ENCODE measurements at regions not wholly inside any gene's neighbourhood (a gene's known extent, or its start where the extent isn't known, plus 50 kb on each side); places are given as distances from the start of the nearest gene placed in this dataset.

DNA sequence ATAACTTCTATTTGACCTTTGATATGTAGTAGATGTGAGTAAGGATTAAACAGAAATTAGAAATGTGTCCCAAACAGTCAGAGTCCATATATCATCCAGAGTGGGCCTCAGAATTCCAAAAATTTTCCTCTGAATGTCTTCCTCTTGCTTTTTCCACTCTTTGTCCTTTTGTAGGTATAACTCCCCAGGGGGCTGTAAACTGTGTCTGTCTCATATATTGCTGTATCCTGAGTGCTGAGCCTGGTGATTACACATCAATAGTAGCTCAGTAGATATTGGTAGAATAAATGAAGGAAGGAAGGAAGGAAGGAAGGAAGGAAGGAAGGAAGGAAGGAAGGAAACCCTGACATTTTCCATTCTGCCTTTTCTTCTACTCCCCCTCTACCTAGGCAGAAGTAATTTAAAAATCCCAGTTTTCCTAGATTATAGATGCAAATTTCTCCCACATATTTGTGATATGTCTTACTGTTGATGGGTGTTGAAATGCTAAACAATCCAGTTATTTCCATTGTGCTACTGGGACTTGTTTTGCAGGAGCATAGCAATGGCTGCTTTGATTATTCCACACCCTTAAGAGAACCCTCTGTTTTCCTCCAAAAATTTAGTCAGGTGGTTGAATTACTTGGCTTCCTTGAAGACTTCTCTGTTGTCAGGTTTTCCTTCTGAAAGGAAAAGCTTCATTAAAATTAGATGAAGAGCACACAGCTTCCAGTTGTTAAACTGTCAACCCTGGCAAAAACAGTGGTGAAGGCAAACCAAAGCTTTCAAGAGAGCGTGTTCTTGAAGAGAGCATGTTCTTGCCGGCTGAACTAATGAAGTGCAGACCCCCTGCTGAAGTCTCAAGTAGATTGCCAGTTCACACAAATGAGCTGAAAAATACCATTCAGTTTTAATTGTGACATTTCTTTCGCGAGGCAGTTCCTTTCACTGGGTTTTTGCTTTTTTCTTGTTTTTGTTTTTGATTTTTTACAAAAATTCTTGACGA is 147.8 kb downstream of the KCNE4 start:
- peaks cover 3% of the 10 kb centered on the region for H3K9me3 Mint-ChIP-seq (ENCODE audit: unreplicated experiment)
- peaks cover 7% of the 10 kb centered on the region for H3K36me3 Mint-ChIP-seq (ENCODE audit: unreplicated experiment)
- no peak overlapping the region for H3K4me3 Mint-ChIP-seq (ENCODE audit: unreplicated experiment)
- H3K27me3 Mint-ChIP-seq (ENCODE audit: unreplicated experiment) = no peaks in the 10 kb centered on the region
- no peak overlapping the region for H3K27ac Mint-ChIP-seq (ENCODE audit: unreplicated experiment)
- no peak for DNase-seq
- H3K4me1 Mint-ChIP-seq (ENCODE audit: low read depth, unreplicated experiment) = no peaks in the 10 kb centered on the region
- TF ChIP-seq, protein P1, sequence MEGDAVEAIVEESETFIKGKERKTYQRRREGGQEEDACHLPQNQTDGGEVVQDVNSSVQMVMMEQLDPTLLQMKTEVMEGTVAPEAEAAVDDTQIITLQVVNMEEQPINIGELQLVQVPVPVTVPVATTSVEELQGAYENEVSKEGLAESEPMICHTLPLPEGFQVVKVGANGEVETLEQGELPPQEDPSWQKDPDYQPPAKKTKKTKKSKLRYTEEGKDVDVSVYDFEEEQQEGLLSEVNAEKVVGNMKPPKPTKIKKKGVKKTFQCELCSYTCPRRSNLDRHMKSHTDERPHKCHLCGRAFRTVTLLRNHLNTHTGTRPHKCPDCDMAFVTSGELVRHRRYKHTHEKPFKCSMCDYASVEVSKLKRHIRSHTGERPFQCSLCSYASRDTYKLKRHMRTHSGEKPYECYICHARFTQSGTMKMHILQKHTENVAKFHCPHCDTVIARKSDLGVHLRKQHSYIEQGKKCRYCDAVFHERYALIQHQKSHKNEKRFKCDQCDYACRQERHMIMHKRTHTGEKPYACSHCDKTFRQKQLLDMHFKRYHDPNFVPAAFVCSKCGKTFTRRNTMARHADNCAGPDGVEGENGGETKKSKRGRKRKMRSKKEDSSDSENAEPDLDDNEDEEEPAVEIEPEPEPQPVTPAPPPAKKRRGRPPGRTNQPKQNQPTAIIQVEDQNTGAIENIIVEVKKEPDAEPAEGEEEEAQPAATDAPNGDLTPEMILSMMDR (IDR thresholded peaks at IDR 0.05; ENCODE audit: partially characterized antibody, unreplicated experiment) = no peak

- Mint-ChIP-seq H3K4me1 (ENCODE audit: low read depth, unreplicated experiment) (no peaks in the 10 kb centered on the region), H3K9me3 (ENCODE audit: unreplicated experiment) (peaks cover 2% of the 10 kb centered on the region), H3K27ac (ENCODE audit: unreplicated experiment) (no peak overlapping the region), H3K36me3 (ENCODE audit: unreplicated experiment) (peaks cover 6% of the 10 kb centered on the region), H3K4me3 (ENCODE audit: unreplicated experiment) (no peak overlapping the region), H3K27me3 (ENCODE audit: unreplicated experiment) (peaks cover 2% of the 10 kb centered on the region)
- DNase-seq = no peak
- TF ChIP-seq, protein P1 (IDR thresholded peaks at IDR 0.05; ENCODE audit: partially characterized antibody, unreplicated experiment) = no peak
Observed at GRCh38 chr2:223203971-223204929, 152.3 kb downstream of the KCNE4 start.

DNA sequence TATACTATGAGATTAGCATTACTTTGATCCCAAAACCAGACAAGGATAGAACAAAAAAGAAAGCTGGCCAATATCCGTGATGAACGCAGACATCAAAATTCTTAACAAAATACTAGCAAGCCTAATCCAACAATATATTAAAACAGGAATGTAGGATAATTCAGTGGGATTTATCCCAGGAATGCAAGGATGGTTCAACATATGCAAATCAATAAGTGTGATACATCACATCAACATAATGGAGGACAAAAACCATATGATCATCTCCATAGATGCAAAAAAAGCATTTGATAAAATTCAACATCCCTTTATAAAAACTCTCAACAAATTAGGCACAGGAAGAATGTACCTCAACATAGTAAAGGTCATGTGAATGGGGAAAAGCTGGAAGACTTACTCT is 158.5 kb downstream of the KCNE4 start:
- H3K4me3 Mint-ChIP-seq (ENCODE audit: unreplicated experiment) = no peak overlapping the region
- no peak for DNase-seq
- H3K27me3 Mint-ChIP-seq (ENCODE audit: unreplicated experiment) = peaks cover 2% of the 10 kb centered on the region
- H3K27ac Mint-ChIP-seq (ENCODE audit: unreplicated experiment) = no peak overlapping the region
- peaks cover 6% of the 10 kb centered on the region for H3K36me3 Mint-ChIP-seq (ENCODE audit: unreplicated experiment)
- no peaks in the 10 kb centered on the region for H3K4me1 Mint-ChIP-seq (ENCODE audit: low read depth, unreplicated experiment)
- TF ChIP-seq, protein P1 (IDR thresholded peaks at IDR 0.05; ENCODE audit: partially characterized antibody, unreplicated experiment) = no peak
- peaks cover 2% of the 10 kb centered on the region for H3K9me3 Mint-ChIP-seq (ENCODE audit: unreplicated experiment)

- Mint-ChIP-seq H3K9me3 (ENCODE audit: unreplicated experiment) (no peaks in the 10 kb centered on the region), H3K27ac (ENCODE audit: unreplicated experiment) (no peak overlapping the region), H3K27me3 (ENCODE audit: unreplicated experiment) (no peaks in the 10 kb centered on the region), H3K36me3 (ENCODE audit: unreplicated experiment) (no peaks in the 10 kb centered on the region), H3K4me3 (ENCODE audit: unreplicated experiment) (no peak overlapping the region), H3K4me1 (ENCODE audit: low read depth, unreplicated experiment) (no peaks in the 10 kb centered on the region)
- DNase-seq = no peak
- TF ChIP-seq, protein P1 (IDR thresholded peaks at IDR 0.05; ENCODE audit: partially characterized antibody, unreplicated experiment) = no peak
Observed at GRCh38 chr2:223214394-223215253, 162.6 kb downstream of the KCNE4 start.
